ENCODE measurements at regions not wholly inside any gene's neighbourhood (a gene's known extent, or its start where the extent isn't known, plus 50 kb on each side); places are given as distances from the start of the nearest gene placed in this dataset.

DNA sequence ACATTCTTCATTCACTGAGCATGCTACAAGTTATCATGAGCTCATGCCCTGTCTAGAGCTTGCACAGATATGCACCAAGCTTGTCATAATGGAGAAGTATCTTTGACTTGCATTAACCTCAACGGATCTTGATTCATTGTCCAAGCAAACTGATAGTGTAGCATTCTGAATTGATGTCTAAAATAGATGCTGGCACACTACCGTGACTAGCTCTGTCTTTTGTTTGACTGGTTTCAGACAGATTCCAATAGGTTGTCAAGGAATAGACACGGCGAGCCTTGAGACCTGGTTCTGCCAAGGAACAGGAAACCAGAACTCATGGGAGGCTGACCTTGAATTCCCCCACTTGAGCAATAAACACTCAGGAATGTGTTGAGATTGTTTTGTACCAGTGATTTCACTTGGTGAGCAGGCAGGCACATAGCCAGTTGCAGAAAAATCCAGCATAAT, 1153.1 kb upstream of the GJE1 start:
- Histone ChIP-seq H3K36me3 (no peaks in the 10 kb centered on the region), H3K9me3 (peaks cover 5% of the 10 kb centered on the region; the same call in 1 of the 2 replicates), H3K27me3 (no peaks in the 10 kb centered on the region), H3K4me3 (no peak overlapping the region)
- peak; percentile 62 for DNase-seq

GRCh38 chr6:140977403-140977802, 1155.3 kb upstream of the GJE1 start:
- no peak for DNase-seq
- H3K36me3 ChIP-seq: 0 out of 2 replicates have a peak, but pooled peaks cover 2% of the 10 kb centered on the region
- no peak overlapping the region for H3K4me3 ChIP-seq
- H3K9me3 ChIP-seq: peaks cover 13% of the 10 kb centered on the region
- H3K27me3 ChIP-seq: no peaks in the 10 kb centered on the region

DNA sequence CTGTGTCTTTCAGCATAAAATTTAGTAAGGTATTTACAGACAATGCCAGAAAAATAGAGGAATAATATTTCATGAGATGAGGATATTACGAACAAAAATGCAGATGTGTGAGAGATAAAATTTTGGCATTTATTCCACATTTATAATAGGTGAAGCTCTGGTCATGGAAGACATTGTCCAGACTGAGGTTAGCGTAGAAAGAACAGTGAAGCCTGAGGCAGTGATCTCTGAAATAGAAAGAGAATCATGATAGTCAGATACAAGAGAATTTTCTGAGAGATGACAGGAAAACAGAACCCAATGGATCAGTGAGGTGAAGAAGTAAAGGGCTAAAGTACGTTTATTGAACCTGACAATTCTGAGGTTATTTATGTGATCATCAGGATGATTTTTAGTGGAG, 1155.9 kb upstream of the GJE1 start:
- DNase-seq: no peak
- Histone ChIP-seq H3K27me3 (no peaks in the 10 kb centered on the region), H3K36me3 (0 out of 2 replicates have a peak, but pooled peaks cover 2% of the 10 kb centered on the region), H3K9me3 (peaks cover 16% of the 10 kb centered on the region), H3K4me3 (no peak overlapping the region)

DNA sequence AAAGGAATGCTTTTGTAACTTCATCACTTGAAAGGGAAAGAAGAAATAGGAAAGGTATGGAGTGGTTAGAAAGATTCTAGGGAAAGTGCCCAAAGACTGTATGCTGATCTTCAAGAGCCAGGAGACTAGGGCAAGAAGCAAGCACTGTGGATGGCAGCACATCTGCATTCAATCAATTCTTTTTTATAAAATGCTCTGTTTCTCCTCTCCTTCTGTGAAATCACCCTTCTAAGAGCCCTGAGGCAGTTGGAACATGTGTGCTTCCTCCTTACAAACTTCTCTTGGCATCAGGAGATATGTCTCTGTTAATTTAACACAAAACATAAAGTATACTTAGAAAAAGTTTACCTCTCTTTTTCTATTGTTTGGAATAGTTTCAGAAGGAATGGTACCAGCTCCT, 1162.2 kb upstream of the GJE1 start:
- DNase-seq: no peak
- H3K36me3 ChIP-seq: 0 out of 2 replicates have a peak, but pooled peaks cover 2% of the 10 kb centered on the region

DNA sequence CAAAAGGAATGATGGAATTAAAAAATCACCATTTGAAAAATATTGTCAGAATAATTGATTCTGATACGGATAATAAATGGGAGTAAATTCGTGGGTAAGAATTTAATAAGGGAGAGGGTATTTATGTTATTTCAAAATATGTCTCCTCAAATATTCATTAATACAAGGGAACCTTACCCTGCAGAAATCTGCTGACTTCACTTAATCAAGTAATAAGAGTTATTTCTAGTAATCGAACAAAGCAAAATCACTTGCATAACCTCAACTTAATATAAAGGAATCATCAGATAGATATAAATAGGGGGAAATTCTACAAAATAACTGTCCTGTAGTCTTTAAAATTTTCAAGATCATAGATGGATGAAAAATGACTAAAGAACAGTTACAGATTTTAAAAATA, 1164.7 kb upstream of the GJE1 start:
- no peak overlapping the region for H3K4me3 ChIP-seq
- no peak for DNase-seq
- H3K36me3 ChIP-seq: 0 out of 2 replicates have a peak, but pooled peaks cover 2% of the 10 kb centered on the region
- H3K27me3 ChIP-seq: no peaks in the 10 kb centered on the region
- peaks cover 12% of the 10 kb centered on the region for H3K9me3 ChIP-seq

More for the DNA sequence above, 1162.2 kb upstream of the GJE1 start:
- Histone ChIP-seq H3K9me3 (peaks cover 16% of the 10 kb centered on the region), H3K27me3 (no peaks in the 10 kb centered on the region), H3K4me3 (no peak overlapping the region)

DNA sequence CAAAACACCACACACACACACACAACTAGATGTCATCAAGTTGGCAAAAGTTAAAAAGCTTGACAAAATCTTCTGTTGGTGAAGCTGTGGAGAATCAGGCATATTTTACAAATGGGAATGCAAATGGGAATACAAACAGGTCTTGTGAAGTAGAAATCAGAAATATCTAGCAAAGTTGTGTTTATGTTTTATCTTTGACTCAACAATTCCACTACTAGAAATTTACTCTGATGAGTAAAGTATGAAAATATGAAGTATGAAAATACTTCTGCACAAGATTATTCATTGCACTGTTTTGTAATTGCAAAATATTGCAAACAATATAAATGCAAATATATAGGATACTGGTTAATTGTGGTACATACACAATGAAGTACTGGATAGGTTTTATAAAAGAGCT, 1166.0 kb upstream of the GJE1 start:
- Histone ChIP-seq H3K36me3 (no peaks in the 10 kb centered on the region), H3K9me3 (peaks cover 5% of the 10 kb centered on the region), H3K4me3 (no peak overlapping the region), H3K27me3 (no peaks in the 10 kb centered on the region)
- no peak for DNase-seq

DNA sequence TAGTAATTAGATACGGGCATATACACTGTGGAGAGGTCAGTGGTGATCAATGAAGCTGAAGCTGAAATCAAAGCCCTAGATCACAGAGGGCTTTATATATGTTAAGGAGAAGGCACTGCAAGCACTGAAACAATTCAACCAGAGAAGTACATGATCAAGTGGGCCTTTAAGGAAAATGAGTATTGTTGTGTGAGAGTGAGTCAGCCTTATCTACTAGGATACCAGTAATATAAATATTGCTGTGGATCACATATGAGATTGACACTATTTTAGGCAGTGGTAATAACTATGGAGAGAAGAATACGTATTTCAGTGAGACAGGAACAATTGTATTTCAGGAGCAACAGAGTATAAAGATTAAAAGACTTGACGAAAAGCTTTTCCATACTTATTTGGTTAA, 1172.2 kb upstream of the GJE1 start:
- no peak for DNase-seq
- H3K36me3 ChIP-seq: no peaks in the 10 kb centered on the region
- H3K27me3 ChIP-seq: no peaks in the 10 kb centered on the region
- H3K9me3 ChIP-seq: no peaks in the 10 kb centered on the region
- no peak overlapping the region for H3K4me3 ChIP-seq

GRCh38 chr6:140957386-140957785, 1175.3 kb upstream of the GJE1 start:
- H3K4me3 ChIP-seq: no peak overlapping the region
- no peak for DNase-seq
- H3K27me3 ChIP-seq: no peaks in the 10 kb centered on the region
- no peaks in the 10 kb centered on the region; the same call in 1 of the 2 replicates for H3K36me3 ChIP-seq
- no peaks in the 10 kb centered on the region for H3K9me3 ChIP-seq

DNA sequence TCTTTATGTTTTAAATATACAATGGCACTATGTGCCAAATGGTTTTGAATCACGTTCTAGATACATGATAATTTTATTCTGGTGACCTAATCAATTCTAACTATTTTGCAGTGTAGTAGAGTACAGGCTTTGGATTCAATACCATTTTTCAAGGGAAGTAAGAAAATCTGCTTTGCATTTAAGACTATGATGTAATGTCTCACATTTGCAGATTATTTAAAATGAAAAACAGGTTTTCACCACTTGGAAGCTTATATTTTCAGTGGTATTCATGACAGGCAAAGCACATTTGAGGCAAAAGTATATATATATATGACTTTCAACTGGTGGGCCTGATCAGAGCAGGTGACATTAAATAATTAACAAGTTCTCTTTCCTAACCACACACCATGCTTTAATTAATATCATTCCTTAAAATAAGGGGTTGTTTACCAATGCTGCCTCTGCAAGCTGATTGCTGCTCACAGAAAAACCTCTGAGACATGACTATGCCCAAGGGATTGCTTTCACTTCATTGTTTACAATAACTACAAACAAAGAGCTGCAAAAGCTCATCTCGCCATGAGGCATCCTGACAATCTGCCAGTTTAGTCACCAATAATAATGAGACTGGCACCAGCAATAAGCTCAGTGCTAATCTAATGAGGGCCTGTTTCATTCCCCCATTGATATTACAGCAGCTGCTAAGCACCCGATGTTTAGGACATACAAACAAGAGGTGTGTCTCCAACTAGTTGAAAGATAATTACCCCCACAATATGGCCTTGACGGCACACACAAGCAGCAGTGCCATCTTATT, 1176.0 kb upstream of the GJE1 start:
- H3K4me3 ChIP-seq: no peak overlapping the region
- H3K36me3 ChIP-seq: no peaks in the 10 kb centered on the region; the same call in 1 of the 2 replicates
- no peaks in the 10 kb centered on the region for H3K27me3 ChIP-seq
- DNase-seq: peak; percentile 78
- no peaks in the 10 kb centered on the region for H3K9me3 ChIP-seq

- peaks cover 6% of the 10 kb centered on the region for H3K9me3 ChIP-seq
- no peaks in the 10 kb centered on the region for H3K27me3 ChIP-seq
- no peaks in the 10 kb centered on the region for H3K36me3 ChIP-seq
- DNase-seq: no peak
- H3K4me3 ChIP-seq: no peak overlapping the region
Observed at GRCh38 chr6:140940251-140940925, 1192.3 kb upstream of the GJE1 start.

DNA sequence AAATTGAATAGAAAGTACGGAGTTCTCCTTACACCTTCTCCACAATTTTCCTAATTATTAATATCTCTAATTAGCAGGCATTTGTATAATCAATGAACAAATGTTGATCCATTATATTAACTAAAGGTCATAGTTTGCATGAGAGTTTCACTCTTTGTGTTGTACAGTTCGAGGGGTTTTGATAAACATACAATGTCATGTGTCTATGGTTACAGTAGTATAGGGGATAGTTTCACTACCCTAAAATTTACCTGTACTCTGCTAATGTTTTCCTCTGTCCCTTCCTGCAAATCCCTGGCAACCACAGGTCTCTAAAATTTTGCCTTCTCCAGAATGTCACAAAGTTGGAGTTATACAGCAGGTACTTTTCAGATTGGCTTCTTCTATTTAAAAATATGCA, 1199.8 kb upstream of the GJE1 start:
- no peaks in the 10 kb centered on the region for H3K36me3 ChIP-seq
- DNase-seq: no peak
- no peak overlapping the region for H3K4me3 ChIP-seq
- H3K27me3 ChIP-seq: no peaks in the 10 kb centered on the region
- H3K9me3 ChIP-seq: no peaks in the 10 kb centered on the region

GRCh38 chr6:140931581-140931980, 1201.1 kb upstream of the GJE1 start:
- H3K36me3 ChIP-seq: no peaks in the 10 kb centered on the region
- DNase-seq: no peak
- no peaks in the 10 kb centered on the region for H3K27me3 ChIP-seq
- no peaks in the 10 kb centered on the region for H3K9me3 ChIP-seq
- no peak overlapping the region for H3K4me3 ChIP-seq

DNA sequence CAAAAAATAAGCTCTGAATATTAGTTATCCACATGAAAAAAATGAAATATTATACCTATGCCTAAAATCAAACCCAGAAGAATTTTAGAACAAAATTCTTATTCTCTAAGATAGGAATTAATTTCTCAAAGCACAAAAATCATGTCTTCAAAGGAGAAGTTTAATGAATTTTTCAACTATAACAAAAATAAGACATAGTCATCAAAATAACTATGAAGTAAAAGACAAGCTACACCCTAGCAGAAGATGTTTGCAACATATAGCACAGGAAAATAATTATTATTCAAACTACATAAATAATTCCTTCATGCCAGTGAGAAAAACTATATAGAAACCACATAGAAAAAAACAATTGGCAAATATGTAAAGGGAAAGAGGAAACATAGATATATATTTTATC, 1203.6 kb upstream of the GJE1 start:
- Histone ChIP-seq H3K27me3 (no peaks in the 10 kb centered on the region), H3K9me3 (no peaks in the 10 kb centered on the region; the same call in 1 of the 2 replicates), H3K36me3 (no peaks in the 10 kb centered on the region), H3K4me3 (no peak overlapping the region)
- DNase-seq: no peak

DNA sequence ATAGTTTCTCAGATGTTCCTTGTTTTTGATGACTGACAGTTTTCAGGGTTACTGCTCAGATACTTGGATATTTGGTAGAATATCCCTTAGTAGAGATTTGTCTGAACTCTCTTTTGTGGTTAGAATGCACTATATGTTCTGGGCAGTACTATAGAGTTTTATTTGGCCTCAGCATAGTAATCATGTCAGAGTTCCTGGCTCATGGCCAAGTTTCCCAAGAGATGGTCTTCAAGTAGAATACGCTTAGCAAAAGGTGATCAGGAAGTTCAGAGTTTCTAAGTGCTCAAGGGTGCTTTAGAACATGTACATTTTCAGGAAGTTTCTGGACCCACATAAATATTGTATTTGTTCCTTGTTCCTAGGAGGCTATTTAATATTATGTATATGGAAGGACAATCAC, 1209.7 kb upstream of the GJE1 start:
- Histone ChIP-seq H3K9me3 (peaks cover 2% of the 10 kb centered on the region; the same call in 1 of the 2 replicates), H3K4me3 (no peak overlapping the region), H3K27me3 (no peaks in the 10 kb centered on the region), H3K36me3 (no peaks in the 10 kb centered on the region)
- no peak for DNase-seq

DNA sequence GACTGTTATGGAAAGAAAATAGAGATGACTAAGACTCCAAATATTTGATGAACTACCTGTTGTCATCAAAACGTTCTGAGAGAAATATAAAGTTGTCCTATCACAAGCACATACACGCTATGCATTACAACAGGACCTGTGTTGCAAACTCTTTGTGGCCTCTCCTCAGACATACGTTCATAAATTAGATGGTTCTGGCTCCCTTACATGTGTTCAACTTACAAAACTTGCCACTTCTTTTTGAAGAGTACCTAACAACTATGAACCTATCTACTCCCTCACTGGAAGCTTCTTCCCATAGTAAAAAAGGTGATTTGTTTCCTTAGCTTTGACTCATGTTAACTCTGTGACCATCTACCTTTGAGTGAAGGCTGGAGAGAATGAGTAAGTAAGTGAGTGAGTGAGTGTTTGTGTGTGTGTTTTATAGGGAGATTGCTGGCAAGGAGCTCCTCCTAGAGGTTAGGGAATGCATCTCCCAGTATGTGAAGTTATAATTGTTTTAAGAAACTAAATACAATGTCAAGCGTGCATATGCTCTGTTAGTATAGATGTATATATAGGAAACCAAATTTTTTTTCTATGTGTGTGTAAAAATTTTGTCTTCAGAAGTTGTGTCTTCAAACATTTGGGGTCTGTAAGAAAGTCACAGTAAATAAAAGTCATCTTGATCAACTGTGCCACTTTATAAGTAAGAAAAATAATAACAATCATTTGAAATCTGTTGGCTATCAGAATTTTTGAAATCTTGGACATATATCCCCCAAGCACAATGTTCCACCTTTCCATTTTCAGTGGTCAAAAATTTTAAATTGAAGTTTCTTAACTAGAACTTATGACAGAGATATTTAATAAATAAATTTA, 1211.1 kb upstream of the GJE1 start:
- DNase-seq: peak; percentile 16

GRCh38 chr6:140917911-140918310, 1214.8 kb upstream of the GJE1 start:
- Histone ChIP-seq H3K36me3 (no peaks in the 10 kb centered on the region; the same call in 1 of the 2 replicates), H3K4me3 (no peak overlapping the region), H3K9me3 (0 out of 2 replicates have a peak, but pooled peaks cover 2% of the 10 kb centered on the region), H3K27me3 (no peaks in the 10 kb centered on the region)
- no peak for DNase-seq

More for the DNA sequence above, 1211.1 kb upstream of the GJE1 start:
- Histone ChIP-seq H3K36me3 (no peaks in the 10 kb centered on the region; the same call in 1 of the 2 replicates), H3K4me3 (no peak overlapping the region), H3K9me3 (peaks cover 2% of the 10 kb centered on the region; the same call in 1 of the 2 replicates), H3K27me3 (no peaks in the 10 kb centered on the region)

DNA sequence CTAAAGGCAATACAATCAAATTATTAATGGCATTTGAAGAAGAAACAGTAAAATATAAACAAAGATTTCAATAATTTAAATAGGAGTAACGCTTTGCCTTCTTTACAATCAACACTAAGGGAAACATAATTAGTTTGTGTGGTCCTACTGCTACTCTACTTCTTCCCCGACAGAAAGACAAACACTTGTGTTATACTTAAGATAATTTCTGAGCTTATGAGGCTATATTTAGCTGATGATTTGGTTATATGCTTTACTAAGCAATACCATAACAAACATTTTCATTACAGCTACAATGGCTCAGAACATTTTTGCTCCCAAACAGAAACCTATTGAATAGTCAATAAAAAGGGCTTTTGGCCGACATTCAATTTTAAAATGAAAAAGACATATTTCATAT, 1217.2 kb upstream of the GJE1 start:
- H3K9me3 ChIP-seq: 0 out of 2 replicates have a peak, but pooled peaks cover under 1% of the 10 kb centered on the region
- H3K4me3 ChIP-seq: no peak overlapping the region
- DNase-seq: no peak
- no peaks in the 10 kb centered on the region for H3K27me3 ChIP-seq
- H3K36me3 ChIP-seq: no peaks in the 10 kb centered on the region; the same call in 1 of the 2 replicates
